A673 (cell line): ENCODE measurements at regions not wholly inside any gene's neighbourhood (a gene's known extent, or its start where the extent isn't known, plus 50 kb on each side); places are given as distances from the start of the nearest gene placed in this dataset.

Experiments
- CTCF ChIP-seq: fragments of 300-800, 200-600 bp; sonication (generic); conservative IDR thresholded peaks from 2 replicates; pipeline ENCODE4 v1.5.1; 2017; ENCODE audit warnings: low read depth, mild to moderate bottlenecking, antibody characterized with exemption, low read length, moderate library complexity, mixed read lengths
- EZH2 ChIP-seq: fragments of 200-600 bp; sonication (generic); IDR thresholded peaks from 2 replicates; pipeline ENCODE4 v1.6.1; 2017; ENCODE audit warnings: borderline replicate concordance, low read depth, mild to moderate bottlenecking, mixed read lengths, antibody characterized with exemption, low read length; ENCODE audit not compliant: poor library complexity, severe bottlenecking

DNA sequence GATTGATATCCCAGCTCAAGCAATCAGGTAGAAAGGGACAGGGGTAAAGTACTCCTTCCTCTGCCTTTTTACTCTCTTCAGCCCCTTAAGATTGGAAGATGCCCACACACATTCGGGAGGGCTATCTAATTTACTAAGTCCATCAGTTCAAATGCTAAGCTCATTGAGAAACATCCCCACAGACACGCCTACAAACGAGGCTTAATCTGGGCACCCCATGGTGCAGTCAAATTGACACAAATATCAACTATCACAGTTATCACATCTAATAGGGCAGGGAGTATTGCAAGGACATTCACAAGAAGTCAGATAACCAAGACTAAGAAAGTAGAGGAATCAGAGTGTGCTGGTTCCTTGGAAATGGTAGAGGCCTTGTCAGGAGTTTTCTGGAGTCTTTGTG is 437.8 kb upstream of the AZI2 start:
- TF ChIP-seq CTCF (no peak), EZH2 (no peak)
